ENCODE measurements at regions not wholly inside any gene's neighbourhood (a gene's known extent, or its start where the extent isn't known, plus 50 kb on each side); places are given as distances from the start of the nearest gene placed in this dataset.
A peak's percentile ranks its signal among the peaks of the same experiment; 100 is the strongest.

DNA sequence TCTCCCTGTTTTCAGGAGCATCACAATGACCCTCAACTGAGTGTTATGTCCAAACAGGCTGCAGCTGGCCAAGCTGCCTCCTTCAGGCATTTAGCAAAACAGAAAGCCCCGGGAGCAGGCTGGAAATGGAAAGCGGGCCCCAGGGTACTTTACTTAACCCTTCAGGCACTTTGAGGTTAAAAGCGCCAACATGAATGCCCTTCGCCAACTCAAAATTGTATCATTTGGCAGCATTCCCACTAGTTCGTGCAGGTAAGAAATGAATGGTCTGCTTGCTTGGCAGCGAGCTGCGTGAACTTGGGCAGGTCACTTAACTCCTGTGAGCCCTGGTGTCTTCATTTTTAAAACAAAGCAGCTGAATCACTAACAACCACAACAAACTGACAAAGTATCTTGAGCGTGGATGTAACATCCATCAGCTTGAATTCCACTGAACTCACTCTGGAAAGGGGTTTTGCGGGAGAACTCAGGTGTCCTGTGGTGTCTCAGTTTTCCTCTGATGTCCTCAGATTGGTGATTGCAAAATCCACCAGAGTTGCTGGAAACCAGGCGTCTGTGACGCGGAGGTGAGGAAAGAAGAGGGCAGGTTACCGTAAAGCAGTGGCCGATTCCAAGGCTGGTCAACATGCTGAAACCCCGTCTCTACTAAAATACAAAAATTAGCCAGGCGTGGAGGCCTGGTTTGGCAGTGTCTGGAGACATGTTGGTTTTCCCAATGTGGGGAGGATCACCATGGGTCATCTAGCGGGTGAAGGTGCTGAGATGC is 118.8 kb upstream of the ZNF217 start:
- DNase-seq: no peak

DNA sequence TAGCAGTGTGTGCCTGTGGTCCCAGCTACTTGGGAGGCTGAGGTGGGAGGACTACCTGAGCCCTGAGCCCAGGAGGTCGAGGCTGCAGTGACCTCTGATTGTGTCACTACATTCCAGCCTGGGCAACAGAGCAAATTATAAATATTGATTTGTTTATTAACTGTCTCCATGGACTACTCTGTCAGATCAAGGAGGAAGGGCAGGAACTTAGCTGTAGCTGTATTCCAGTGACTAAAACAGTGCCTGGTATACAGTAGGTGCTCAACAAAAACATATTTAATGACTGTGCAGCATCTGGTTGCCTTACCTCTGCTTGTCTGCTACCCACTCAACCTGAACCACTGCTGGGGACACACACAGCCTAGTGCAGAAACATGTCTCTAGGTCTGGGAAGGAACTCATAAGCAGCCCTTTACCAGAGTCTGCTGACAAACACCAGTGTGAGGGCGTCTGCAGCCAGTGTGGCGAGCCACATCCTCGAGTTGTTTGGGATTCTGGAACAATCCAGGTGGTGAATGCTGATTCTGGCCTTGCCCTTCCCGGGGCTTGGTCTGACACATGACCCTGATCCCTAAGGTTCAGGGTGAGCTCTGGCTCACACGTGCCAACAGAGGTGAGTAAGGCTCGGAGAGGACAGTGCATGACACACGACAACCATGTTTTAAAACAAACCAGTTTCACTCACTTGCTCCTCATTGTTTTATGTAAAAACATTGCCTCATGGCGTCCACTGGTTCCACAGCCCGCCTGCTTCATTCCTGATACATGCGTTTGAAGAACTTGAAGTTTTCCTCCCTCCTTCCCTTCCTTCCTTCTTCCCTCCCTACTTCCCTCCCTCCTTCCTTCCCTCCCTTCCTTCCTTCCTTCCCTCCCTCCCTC is 117.9 kb upstream of the ZNF217 start:
- no peak for DNase-seq

- peak; percentile 63 for DNase-seq
These were observed 114.7 kb upstream of the ZNF217 start for GRCh38 chr20:53708129-53708968.

- no peak for DNase-seq
These were observed 113.9 kb upstream of the ZNF217 start for GRCh38 chr20:53707371-53708055.

GRCh38 chr20:53706466-53707370 is 113.1 kb upstream of the ZNF217 start:
- DNase-seq: no peak

DNA sequence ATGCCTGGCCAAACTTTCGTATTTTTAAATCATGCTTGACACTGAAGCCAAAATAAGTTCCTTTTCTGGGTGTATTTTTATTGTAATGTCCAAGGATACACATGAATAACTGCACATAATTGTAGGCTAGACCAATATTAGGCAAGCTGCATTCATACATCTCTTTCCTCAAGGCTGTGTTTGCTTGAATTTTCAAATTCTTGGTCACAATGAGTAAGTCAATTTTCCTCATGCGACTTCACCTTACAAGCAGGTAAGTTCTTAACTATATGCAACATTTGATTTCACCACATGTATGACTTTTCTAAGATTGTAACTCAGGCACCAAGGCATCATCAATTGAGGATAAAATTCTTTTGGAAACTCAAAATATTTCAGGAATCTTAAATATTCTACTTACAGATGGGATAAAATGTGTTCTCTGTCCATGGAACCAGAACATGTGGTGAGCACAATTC is 112.4 kb upstream of the ZNF217 start:
- no peak for DNase-seq

DNA sequence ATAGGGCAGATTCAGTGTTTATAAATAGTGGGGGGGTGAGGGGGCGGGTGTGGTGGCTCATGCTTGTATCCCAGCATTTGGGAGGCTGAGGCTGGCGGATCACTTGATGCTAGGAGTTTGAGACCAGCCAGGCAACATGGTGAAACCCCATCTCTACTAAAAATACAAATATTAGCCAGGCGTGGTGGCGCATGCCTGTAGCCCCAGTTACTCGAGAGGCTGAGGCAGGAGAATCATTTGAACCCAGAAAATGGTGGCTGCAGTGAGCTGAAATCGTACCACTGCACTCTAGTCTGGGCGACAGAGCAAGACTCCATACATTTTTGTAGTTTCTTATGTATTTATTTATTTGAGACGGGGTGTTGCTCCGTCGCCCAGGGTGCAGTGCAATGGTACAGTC is 109.0 kb upstream of the ZNF217 start:
- no peak for DNase-seq

- no peak for DNase-seq
These were observed 106.3 kb upstream of the ZNF217 start for GRCh38 chr20:53699906-53700305.

- no peak for DNase-seq
These were observed 105.5 kb upstream of the ZNF217 start for GRCh38 chr20:53699085-53699674.

DNA sequence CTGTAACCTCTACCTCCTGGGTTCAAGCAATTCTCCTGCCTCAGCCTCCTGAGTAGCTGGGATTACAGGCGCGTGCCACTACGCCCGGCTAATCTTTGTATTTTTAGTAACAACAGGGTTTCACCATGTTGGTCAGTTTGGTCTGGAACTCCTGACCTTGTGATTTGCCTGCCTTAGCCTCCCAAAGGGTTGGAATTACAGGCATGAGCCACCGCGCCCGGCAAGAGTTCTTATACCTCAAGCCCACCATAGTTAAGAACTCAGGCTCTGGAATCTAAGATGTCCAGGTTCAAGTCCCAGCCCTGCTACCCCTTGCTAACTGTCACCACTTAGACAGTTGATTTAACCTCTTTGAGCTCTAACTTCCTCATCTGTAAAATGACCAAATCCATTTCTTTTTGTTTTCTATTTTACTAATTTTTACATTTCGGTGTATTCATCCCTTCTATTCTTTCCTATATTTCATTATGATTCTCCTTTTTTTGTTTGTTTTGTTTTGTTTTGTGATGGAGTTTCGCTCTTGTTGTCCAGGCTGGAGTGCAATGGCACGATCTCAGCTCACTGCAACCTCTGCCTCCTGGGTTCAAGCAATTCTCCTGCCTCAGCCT is 104.8 kb upstream of the ZNF217 start:
- no peak for DNase-seq

GRCh38 chr20:53695797-53696527 is 102.3 kb upstream of the ZNF217 start:
- no peak for DNase-seq

DNA sequence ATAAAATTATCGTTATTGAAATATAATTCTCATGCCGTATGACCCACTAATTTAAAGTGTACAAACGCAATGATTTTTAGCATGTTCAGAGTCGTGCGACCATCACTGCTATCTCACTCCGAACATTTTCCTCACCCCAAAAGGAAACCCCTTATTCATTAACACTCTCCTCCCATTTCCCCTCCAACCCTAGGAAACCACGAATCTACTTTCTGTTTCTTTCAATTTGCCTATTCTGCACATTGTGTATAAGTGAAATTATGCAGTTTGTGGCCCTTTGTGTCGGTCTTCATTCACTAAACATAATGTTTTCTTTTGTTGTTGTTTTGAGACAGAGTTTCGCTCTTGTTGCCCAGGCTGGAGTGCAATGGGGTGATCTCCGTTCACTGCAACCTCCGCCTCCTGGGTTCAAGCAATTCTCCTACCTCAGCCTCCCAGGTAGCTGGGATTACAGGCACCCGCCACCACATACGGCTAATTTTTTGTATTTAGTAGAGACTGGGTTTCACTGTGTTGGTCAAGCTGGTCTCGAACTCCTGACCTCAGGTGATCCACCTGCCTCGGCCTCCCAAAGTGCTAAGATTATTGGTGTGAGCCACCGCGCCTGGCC is 99.7 kb upstream of the ZNF217 start:
- DNase-seq: no peak

GRCh38 chr20:53692465-53693067 is 98.9 kb upstream of the ZNF217 start:
- no peak for DNase-seq

GRCh38 chr20:53691811-53692192 is 98.2 kb upstream of the ZNF217 start:
- no peak for DNase-seq

DNA sequence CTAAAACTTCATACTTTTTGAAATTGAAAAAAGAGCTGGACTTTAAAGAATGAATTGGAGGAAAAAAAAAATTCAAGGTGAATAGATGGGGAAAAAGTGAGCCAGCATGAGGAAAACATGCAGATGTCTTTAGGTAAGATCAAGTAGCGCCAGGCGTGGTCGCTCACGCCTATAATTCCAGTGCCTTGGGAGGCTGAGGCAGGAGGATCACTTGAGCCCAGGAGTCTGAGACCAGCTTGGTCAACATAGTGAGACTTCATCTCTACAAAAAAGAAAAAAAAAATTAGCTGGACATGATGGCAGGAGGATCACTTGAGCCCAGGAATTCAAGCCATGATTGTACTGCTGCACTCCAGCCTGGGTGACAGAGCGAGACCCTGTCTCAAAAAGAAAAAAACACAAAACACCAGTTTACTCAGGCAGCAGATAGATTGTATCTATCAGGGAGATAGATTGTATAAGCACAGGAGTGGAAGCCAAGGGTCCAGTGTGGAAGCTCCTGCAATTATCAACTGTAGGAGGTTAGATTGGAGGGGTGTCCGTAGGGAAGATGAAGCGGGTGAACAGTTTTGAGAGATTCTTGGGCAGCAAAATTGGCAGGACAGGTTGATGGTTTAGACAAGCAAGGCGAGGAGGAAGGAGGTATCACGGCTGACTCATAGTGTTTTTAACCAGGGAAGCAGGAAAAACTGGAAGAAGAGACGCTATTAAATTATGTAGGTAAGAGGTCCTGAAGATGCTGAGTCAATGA is 97.6 kb upstream of the ZNF217 start:
- no peak for DNase-seq

GRCh38 chr20:53688085-53688484 is 94.4 kb upstream of the ZNF217 start:
- DNase-seq: no peak

DNA sequence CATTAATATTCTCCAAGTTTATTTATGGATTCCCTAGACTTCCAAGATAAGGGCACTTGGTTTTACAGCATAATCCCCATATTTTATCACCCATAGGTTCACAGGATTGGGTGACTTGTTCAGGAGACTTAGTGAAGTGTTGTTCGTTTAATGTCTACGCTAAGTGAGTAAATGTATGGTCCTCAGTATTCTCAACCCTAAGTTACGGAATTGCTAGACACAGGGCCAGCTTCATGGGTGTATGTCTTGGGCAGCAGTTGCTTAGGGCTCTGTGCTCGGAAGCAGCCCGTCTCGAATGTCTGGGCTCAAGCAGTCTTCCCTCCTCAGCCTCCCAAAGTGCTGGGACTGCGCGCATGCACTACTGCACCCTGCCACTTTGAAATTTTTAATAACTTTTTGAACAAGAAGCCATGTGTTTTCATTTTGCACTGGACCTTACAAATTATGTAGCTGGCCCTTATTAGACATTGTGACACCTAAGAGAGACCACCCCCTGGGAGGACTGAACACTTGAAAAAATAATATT is 91.5 kb upstream of the ZNF217 start:
- no peak for DNase-seq

GRCh38 chr20:53683506-53683905 is 89.9 kb upstream of the ZNF217 start:
- no peak for DNase-seq

All from activated CD8-positive, alpha-beta memory T cell treated with anti-CD3 and anti-CD28 coated beads, Interleukin-2, amount 50 U/mL, for 48 hours (primary cell).